ENCODE measurements at regions not wholly inside any gene's neighbourhood (a gene's known extent, or its start where the extent isn't known, plus 50 kb on each side); places are given as distances from the start of the nearest gene placed in this dataset.
"Not testable (repeated sequence)": the region's sequence is repeated elsewhere in the genome, so short reads cannot be mapped to it uniquely, and the experiment has no call there.

DNA sequence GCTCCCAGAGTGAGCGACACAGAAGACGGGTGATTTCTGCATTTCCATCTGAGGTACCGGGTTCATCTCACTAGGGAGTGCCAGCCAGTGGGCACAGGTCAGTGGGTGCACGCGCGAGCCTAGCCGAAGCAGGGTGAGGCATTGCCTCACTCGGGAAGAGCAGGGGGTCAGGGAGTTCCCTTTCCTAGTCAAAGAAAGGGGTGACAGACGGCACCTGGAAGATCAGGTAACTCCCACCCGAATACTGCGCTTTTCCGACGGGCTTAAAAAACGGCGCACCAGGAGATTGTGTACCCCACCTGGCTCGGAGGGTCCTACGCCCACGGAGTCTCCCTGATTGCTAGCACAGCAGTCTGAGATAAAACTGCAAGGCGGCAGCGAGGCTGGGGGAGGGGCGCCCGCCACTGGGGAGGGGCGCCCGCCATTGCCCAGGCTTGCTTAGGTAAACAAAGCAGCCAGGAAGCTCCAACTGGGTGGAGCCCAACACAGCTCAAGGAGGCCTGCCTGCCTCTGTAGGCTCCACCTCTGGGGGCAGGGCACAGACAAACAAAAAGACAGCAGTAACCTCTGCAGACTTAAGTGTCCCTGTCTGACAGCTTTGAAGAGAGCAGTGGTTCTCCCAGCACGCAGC, 979.1 kb upstream of the COX7C start:
- intact Hi-C loops (cut with micrococcal nuclease); CTCF ChIA-PET (ENCODE audit: low intra/inter-chr PET ratio); in situ Hi-C loops (cut with MboI); H3K4me1 ChIP-seq (replicated peaks in 1 of 2; ENCODE audit: control insufficient read depth in 2 of 2, insufficient read depth in 2 of 2, low read length in 2 of 2); H3K9me3 ChIP-seq (replicated peaks; ENCODE audit: control insufficient read depth, insufficient read depth, low read depth, low read length); H4K20me1 ChIP-seq (replicated peaks; ENCODE audit: control insufficient read depth, insufficient read depth, low read length); POLR2A ChIA-PET; H3K36me3 ChIP-seq (ENCODE audit: control insufficient read depth, insufficient read depth, low read length); H3K27me3 ChIP-seq (ENCODE audit: control insufficient read depth in 2 of 2, insufficient read depth in 2 of 2, low read length in 2 of 2); H3K9me1 ChIP-seq (ENCODE audit: control insufficient read depth, insufficient read depth, low read length); FAIRE-seq: not testable (repeated sequence)
- H3K79me2 ChIP-seq (ENCODE audit: control insufficient read depth, insufficient read depth, low read length): peaks cover 19% of the 10 kb centered on the region
- 2% methylated on average over 18 of the region's 25 CpGs for WGBS (ENCODE audit: insufficient coverage, low coverage, missing lambda C conversion rate)
- peak overlapping the region; percentile 80 for H3K27ac ChIP-seq (ENCODE audit: extremely low read depth, low read depth, low read length)
- peak; percentile 37; the same call in 1 of the 2 replicates for TF ChIP-seq PHF8 (IDR thresholded peaks at IDR 0.05; ENCODE audit: borderline replicate concordance, low read length)
- peak in 1 of 2 experiments; percentile 64; a peak in 2 of 4 replicates for TF ChIP-seq FOXA3 (CRISPR knock-in tag; conservative IDR thresholded peaks at IDR 0.05 in 1 of 2, IDR thresholded peaks at IDR 0.05 in 1 of 2)
- peak; percentile 59 for TF ChIP-seq EGR1 (conservative IDR thresholded peaks at IDR 0.05)
- TF ChIP-seq MAZ (CRISPR knock-in tag; conservative IDR thresholded peaks at IDR 0.05 in 1 of 2, IDR thresholded peaks at IDR 0.05 in 1 of 2): peak in 1 of 2 experiments; percentile 38; a peak in 1 of 4 replicates
- 0 out of 2 replicates have a peak, but pooled peaks have one; percentile 29 for TF ChIP-seq SMAD4 (CRISPR knock-in tag; conservative IDR thresholded peaks at IDR 0.05)
- 0 out of 2 replicates have a peak, but pooled peaks have one; percentile 36 for TF ChIP-seq RBFOX2 (IDR thresholded peaks at IDR 0.05; ENCODE audit: low read depth, low read length)
- TF ChIP-seq POLR2G (IDR thresholded peaks at IDR 0.05; ENCODE audit: low read depth, low read length): 0 out of 2 replicates have a peak, but pooled peaks have one; percentile 27
- peak; percentile 19; the same call in 1 of the 2 replicates for TF ChIP-seq ZBTB7A (IDR thresholded peaks at IDR 0.05; ENCODE audit: borderline replicate concordance, control insufficient read depth, low read depth, low read length)
- peak; percentile 61 for TF ChIP-seq EP400 (IDR thresholded peaks at IDR 0.05)
- TF ChIP-seq TAF9B (IDR thresholded peaks at IDR 0.05; ENCODE audit: partially characterized antibody): peak; percentile 45
- TF ChIP-seq ZFX (CRISPR knock-in tag; IDR thresholded peaks at IDR 0.05): 0 out of 2 replicates have a peak, but pooled peaks have one; percentile 25
- 0 out of 2 replicates have a peak, but pooled peaks have one; percentile 7 for TF ChIP-seq NFIC (IDR thresholded peaks at IDR 0.05)
- TF ChIP-seq NFRKB (IDR thresholded peaks at IDR 0.05; ENCODE audit: low read depth): peak; percentile 46; the same call in 1 of the 2 replicates
- H3K4me2 ChIP-seq (ENCODE audit: insufficient read depth, low read length): peak overlapping the region; percentile 80
- peak overlapping the region; percentile 47 for H3K4me3 ChIP-seq
- H3K9ac ChIP-seq (ENCODE audit: insufficient read depth in 1 of 2, low read depth in 2 of 2, low read length in 2 of 2): peak overlapping the region; percentile 76 to 89
- BruUV-seq (replicated peaks): TSS peak; percentile 30
- DNase-seq (ENCODE audit: extremely low read depth in 1 of 4, low spot score in 3 of 4): peak in 1 of 4 experiments; percentile 16
- peak; percentile 99 for ATAC-seq
- H2AFZ ChIP-seq (ENCODE audit: low read depth, low read length): peak overlapping the region; percentile 74
